Endothelial cell of umbilical vein (primary cell): ENCODE measurements at regions not wholly inside any gene's neighbourhood (a gene's known extent, or its start where the extent isn't known, plus 50 kb on each side); places are given as distances from the start of the nearest gene placed in this dataset. TPM values are rescaled to one million over a fixed set of nuclear protein-coding genes. Genes with fewer than 3 reads are reported as not detected.

Experiments
- BruUV-seq: library from RNA; stranded (reverse); fragments of 400-500 nt; replicated peaks from 2 replicates; lab custom pipeline; 2021; lab: Mats Ljungman, UMichigan
- CTCF ChIA-PET: fragments of 300-600, 350-600 bp; sonication (Branson Sonifier 250); formaldehyde crosslinking; loops from one replicate; lab custom pipeline; 2021; ENCODE audit warnings: antibody characterized with exemption, inconsistent platforms; lab: Charles Lee
- POLR2A ChIA-PET: fragments of 300-600, 350-600 bp; sonication (Branson Sonifier 250); formaldehyde crosslinking; loops from one replicate; lab custom pipeline; 2021; ENCODE audit warnings: antibody characterized with exemption, inconsistent platforms; lab: Charles Lee
- DNase-seq: peaks from one replicate; pipeline ENCODE4 v3.0.0-alpha.2; 2011; ENCODE audit warnings: low read depth, low spot score
- FAIRE-seq: peaks from 2 replicates; lab custom pipeline; 2011; peaks lifted over from hg19 to GRCh38; lab: Jason Lieb, UNC
- H2AFZ ChIP-seq: 2 replicates; pipeline ENCODE4 v1.6.0; 2012; ENCODE audit warnings: low read depth, low read length, control low read depth, inconsistent platforms
- H3K27ac ChIP-seq: 2 replicates; pipeline ENCODE4 v1.5.1; 2011; ENCODE audit warnings: low read depth, mild to moderate bottlenecking, control low read depth, low read length, moderate library complexity; ENCODE audit not compliant: insufficient read depth
- H3K27me3 ChIP-seq, 2 experiments: 2 replicates each; pipeline versions ENCODE4 v1.6.0 to v1.6.1; 2011; ENCODE audit warnings: low read length in 2 of 2, mixed read lengths in 1 of 2; ENCODE audit not compliant: control insufficient read depth in 2 of 2, insufficient read depth in 2 of 2
- H3K36me3 ChIP-seq, 2 experiments: 2 replicates in 1 of 2; 3 replicates in 1 of 2; pipeline ENCODE4 v1.5.1; 2011; ENCODE audit warnings: low read length in 2 of 2, mild to moderate bottlenecking in 1 of 2, moderate library complexity in 1 of 2; ENCODE audit not compliant: control insufficient read depth in 2 of 2, insufficient read depth in 2 of 2; ENCODE audit errors: extremely low read depth in 1 of 2
- H3K4me1 ChIP-seq: 3 replicates; pipeline ENCODE4 v1.5.1; 2011; ENCODE audit warnings: mild to moderate bottlenecking, low read length; ENCODE audit not compliant: control insufficient read depth, insufficient read depth; ENCODE audit errors: extremely low read depth
- H3K4me2 ChIP-seq: 2 replicates; pipeline ENCODE4 v1.6.1; 2011; ENCODE audit warnings: low read length, control low read depth, mixed read lengths; ENCODE audit not compliant: insufficient read depth
- H3K4me3 ChIP-seq, 3 experiments: fragments of 200-600 bp in 1 of 3; sonication (generic), shearing (Covaris generic) in 1 of 3; replicated peaks in 1 of 3; 2 replicates each; pipeline ENCODE4 v1.5.1; 2011 to 2016; ENCODE audit warnings: control low read depth in 3 of 3, low read length in 3 of 3, mild to moderate bottlenecking in 2 of 3, inconsistent platforms in 1 of 3, low read depth in 1 of 3, moderate library complexity in 1 of 3; ENCODE audit not compliant: insufficient read depth in 1 of 3
- H3K79me2 ChIP-seq: 2 replicates; pipeline ENCODE4 v1.6.0; 2012; ENCODE audit warnings: low read length, inconsistent platforms; ENCODE audit not compliant: control insufficient read depth, insufficient read depth
- H3K9ac ChIP-seq: replicated peaks from 2 replicates; pipeline ENCODE3; 2011; ENCODE audit warnings: low read length, control low read depth; ENCODE audit not compliant: insufficient read depth; ENCODE audit errors: extremely low read depth
- H3K9me1 ChIP-seq: replicated peaks from 3 replicates; pipeline ENCODE4 v1.6.0; 2011; ENCODE audit warnings: mild to moderate bottlenecking, low read length; ENCODE audit not compliant: control insufficient read depth, insufficient read depth; ENCODE audit errors: extremely low read depth
- H3K9me3 ChIP-seq: replicated peaks from 2 replicates; pipeline ENCODE4 v1.5.1; 2012; ENCODE audit warnings: low read length, inconsistent platforms; ENCODE audit not compliant: control insufficient read depth, insufficient read depth
- H4K20me1 ChIP-seq: replicated peaks from 2 replicates; pipeline ENCODE3; 2011; ENCODE audit warnings: mild to moderate bottlenecking, low read length; ENCODE audit not compliant: control insufficient read depth, insufficient read depth; ENCODE audit errors: extremely low read depth
- CTCF ChIP-seq, 2 donors: IDR thresholded peaks; 1 replicate in 1 of 2; 2 replicates in 1 of 2; pipeline ENCODE4 v1.5.1; 2011; ENCODE audit warnings: low read length in 2 of 2, mild to moderate bottlenecking in 2 of 2, moderate library complexity in 2 of 2, control low read depth in 1 of 2, inconsistent platforms in 1 of 2, low read depth in 1 of 2; ENCODE audit not compliant: insufficient read depth in 1 of 2; ENCODE audit errors: extremely low read depth in 1 of 2
- EZH2 ChIP-seq: IDR thresholded peaks from 2 replicates; pipeline ENCODE4 v1.6.1; 2012; ENCODE audit warnings: borderline replicate concordance, low read depth, mild to moderate bottlenecking, moderate library complexity, low read length, inconsistent platforms; ENCODE audit not compliant: severe bottlenecking
- FOS ChIP-seq: IDR thresholded peaks from 2 replicates; pipeline ENCODE4 v1.6.1; 2011; ENCODE audit warnings: mild to moderate bottlenecking, low read length, moderate library complexity, borderline replicate concordance; ENCODE audit not compliant: insufficient read depth
- GATA2 ChIP-seq: IDR thresholded peaks from 2 replicates; pipeline ENCODE4 v1.7.0; 2011; ENCODE audit warnings: low read depth, mild to moderate bottlenecking, moderate library complexity, mixed read lengths, low read length; ENCODE audit not compliant: insufficient read length, insufficient read depth
- JUN ChIP-seq: IDR thresholded peaks from 2 replicates; pipeline ENCODE4 v1.6.1; 2011; ENCODE audit warnings: borderline replicate concordance, low read depth; ENCODE audit not compliant: insufficient read length, insufficient read depth
- MYC ChIP-seq: IDR thresholded peaks from one replicate; pipeline ENCODE4 v1.6.1; 2011; ENCODE audit warnings: mild to moderate bottlenecking, low read depth, low read length
- POLR2A ChIP-seq: IDR thresholded peaks from 2 replicates; pipeline ENCODE4 v1.6.1; 2012; ENCODE audit warnings: low read depth, mild to moderate bottlenecking, control low read depth, low read length
- POLR2AphosphoS5 ChIP-seq: IDR thresholded peaks from 2 replicates; pipeline ENCODE4 v1.6.1; 2012; ENCODE audit warnings: low read depth, mild to moderate bottlenecking, control low read depth, low read length, moderate library complexity; ENCODE audit not compliant: insufficient read depth
- dilution Hi-C: fragments of 300-500 bp; cut with MboI; formaldehyde crosslinking; loops from one replicate; pipeline ENCODE4 v1.15.0; 2019; ENCODE audit warnings: low sequenced_read_pairs; ENCODE audit not compliant: extremely low pct_ligation_motif_present
- intact Hi-C: fragments of 100-400 bp; cut with micrococcal nuclease; formaldehyde crosslinking; loops from one replicate; pipeline ENCODE4 v1.10.0; 2022
- microRNA-seq: library from miRNA; unstranded; fragments of <30 nt; microRNA quantifications from one replicate; pipeline ENCODE4 v1.2.0, GENCODE V29; 2021; ENCODE audit warnings: borderline number of aligned reads, borderline replicate concordance
- small RNA-seq: library from RNA; depleted of rRNA; stranded (forward); fragments of <200 nt; gene quantifications from one replicate; pipeline ENCODE3, GENCODE V24; 2012; ENCODE audit warnings: low replicate concordance, low read depth; ENCODE audit not compliant: insufficient read depth, insufficient read length
- TF ChIP-seq, protein P1 (sequence below): IDR thresholded peaks from 2 replicates; pipeline ENCODE4 v1.6.1; 2011; ENCODE audit not compliant: insufficient read depth, insufficient read length

DNA sequence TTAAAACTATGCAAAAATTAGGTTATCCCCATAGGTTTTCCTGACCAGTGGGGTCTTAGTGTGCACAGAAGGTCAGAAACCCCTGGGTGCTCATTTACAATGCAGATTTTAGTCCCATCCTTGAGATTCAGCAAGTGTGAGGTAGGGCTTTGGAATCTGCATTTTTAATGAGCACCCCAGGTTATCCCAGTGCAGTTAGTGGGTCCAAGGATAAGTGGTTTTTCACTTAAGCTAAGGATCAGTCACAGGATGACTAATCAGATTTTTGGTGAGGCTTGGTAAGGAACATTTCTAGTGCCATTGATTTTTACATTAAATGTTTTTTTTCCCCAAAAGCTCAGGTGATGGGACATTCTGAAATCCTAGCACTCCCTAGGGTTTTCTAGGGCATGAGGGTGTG, 50.7 kb upstream of the MGAT5 start:
- TF ChIP-seq EZH2 (no peak), CTCF (IDR thresholded peaks at IDR 0.05; ENCODE audit: extremely low read depth in 1 of 2, insufficient read depth in 1 of 2, low read depth in 1 of 2, low read length in 2 of 2) (no peak), JUN (no peak), POLR2AphosphoS5 (no peak), GATA2 (no peak), MYC (no peak), POLR2A (no peak), FOS (no peak)
- TF ChIP-seq, protein P1, sequence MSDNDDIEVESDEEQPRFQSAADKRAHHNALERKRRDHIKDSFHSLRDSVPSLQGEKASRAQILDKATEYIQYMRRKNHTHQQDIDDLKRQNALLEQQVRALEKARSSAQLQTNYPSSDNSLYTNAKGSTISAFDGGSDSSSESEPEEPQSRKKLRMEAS, result no peak
- ChIA-PET POLR2A (no interaction called here), CTCF (interaction anchor here (2.8 kb wide), 1 partner anchor 85 kb away, joined by 14 read pairs; no protein-coding TSS in a partner anchor)
- no peak for DNase-seq
- H3K9ac ChIP-seq, result no peak overlapping the region
- H3K79me2 ChIP-seq, result peaks cover 19% of the 10 kb centered on the region
- H3K27ac ChIP-seq, result no peak overlapping the region
- no peak overlapping the region for H3K4me2 ChIP-seq
- intact Hi-C loops (no loop called here), dilution Hi-C loops (no loop called here)
- BruUV-seq, result no TSS peak
- H4K20me1 ChIP-seq, result peaks cover 3% of the 10 kb centered on the region
- H3K4me3 ChIP-seq, result no peak overlapping the region
- FAIRE-seq, result no peak
- no peaks in the 10 kb centered on the region for H3K9me1 ChIP-seq
- H3K27me3 ChIP-seq, result no peaks in the 10 kb centered on the region
- no peak overlapping the region for H2AFZ ChIP-seq
- peaks cover 20% of the 10 kb centered on the region for H3K4me1 ChIP-seq
- H3K36me3 ChIP-seq, result no peaks in the 10 kb centered on the region
- H3K9me3 ChIP-seq, result no peaks in the 10 kb centered on the region

Small RNA genes lying in the stretch of these regions (microRNA-seq; reads per million reads assigned to microRNA genes)
- gene MIR3679, result 22.7 reads per million, percentile 37 among the genes with 10 or more reads in this experiment

Small RNA genes lying in the stretch of these regions (small RNA-seq; reads per million reads assigned to genes)
- gene MIR3679, result not detected
